A549 (cell line): ENCODE measurements at regions not wholly inside any gene's neighbourhood (a gene's known extent, or its start where the extent isn't known, plus 50 kb on each side); places are given as distances from the start of the nearest gene placed in this dataset.

Experiments
- ATAC-seq, 2 experiments: fragments of 200-7000 bp in 1 of 2; fragments of >200 bp in 1 of 2; cut with Nextera tagmentation in 1 of 2; cut with Tn5 transposase in 1 of 2; 3 replicates each; pipeline versions ENCODE4 v1.8.0 to v1.9.1; 2018 to 2020; ENCODE audit warnings: mild to moderate bottlenecking in 1 of 2, moderate library complexity in 1 of 2
- CTCF ChIA-PET: fragments of 300-600 bp; sonication (Branson Sonifier 250); formaldehyde crosslinking; extraction: SDS; loops from one replicate; lab custom pipeline; 2021; ENCODE audit warnings: antibody characterized with exemption, inconsistent platforms; lab: Yijun Ruan, JAX
- POLR2A ChIA-PET: fragments of 350-600 bp; formaldehyde crosslinking; extraction: SDS; loops from one replicate; lab custom pipeline; 2021; ENCODE audit warnings: antibody characterized with exemption, inconsistent platforms; lab: Yijun Ruan, JAX
- DNase-seq, 2 experiments: peaks; one replicate each; pipeline versions ENCODE4 v3.0.0 to v3.0.0-alpha.2; 2011 to 2016; ENCODE audit warnings: low read depth in 1 of 2, low spot score in 1 of 2
- FAIRE-seq: peaks from 2 replicates; lab custom pipeline; 2011; peaks lifted over from hg19 to GRCh38; lab: Jason Lieb, UNC
- H3K27ac ChIP-seq, 2 experiments: fragments of >200 bp; sonication (Bioruptor Twin); formaldehyde crosslinking; 3 replicates each; pipeline ENCODE4 v1.5.1; 2016 to 2017
- H3K4me1 ChIP-seq: fragments of >200 bp; sonication (Bioruptor Twin); formaldehyde crosslinking; 3 replicates; pipeline ENCODE4 v1.6.1; 2016
- H3K4me2 ChIP-seq: fragments of >200 bp; sonication (Bioruptor Twin); formaldehyde crosslinking; 3 replicates; pipeline ENCODE4 v1.6.1; 2016
- H3K4me3 ChIP-seq: fragments of >200 bp; sonication (Bioruptor Twin); formaldehyde crosslinking; 3 replicates; pipeline ENCODE4 v1.5.1; 2016
- H3K9me3 ChIP-seq: fragments of >200 bp; sonication (Bioruptor Twin); formaldehyde crosslinking; 3 replicates; pipeline ENCODE4 v1.6.1; 2016
- CBX8 ChIP-seq: fragments of 200-600 bp; sonication (generic); IDR thresholded peaks from 2 replicates; pipeline ENCODE4 v1.6.1; 2016
- CEBPB ChIP-seq, 2 experiments: fragments of >200 bp in 1 of 2; sonication (Bioruptor Twin) in 1 of 2; formaldehyde crosslinking in 1 of 2; IDR thresholded peaks; 2 replicates each; pipeline ENCODE4 v1.6.1; 2012 to 2016
- CHD2 ChIP-seq: fragments of 150-350 bp; IDR thresholded peaks from 2 replicates; pipeline ENCODE4 v1.6.1; 2014; ENCODE audit warnings: low read length; ENCODE audit not compliant: partially characterized antibody
- CHD4 ChIP-seq: fragments of 200-600 bp; sonication (generic); IDR thresholded peaks from 2 replicates; pipeline ENCODE4 v1.6.1; 2016; ENCODE audit warnings: antibody characterized with exemption, mild to moderate bottlenecking, borderline replicate concordance
- GATA3 ChIP-seq: IDR thresholded peaks from 2 replicates; pipeline ENCODE4 v1.6.1; 2012; ENCODE audit warnings: borderline replicate concordance
- HOXB5 ChIP-seq: fragments of 250-450 bp; sonication (Bioruptor Pico); IDR thresholded peaks from 2 replicates; pipeline ENCODE4 v1.5.0; 2020; ENCODE audit warnings: mild to moderate bottlenecking, moderate library complexity
- JUNB ChIP-seq: fragments of >200 bp; sonication (Bioruptor Twin); formaldehyde crosslinking; IDR thresholded peaks from 2 replicates; pipeline ENCODE4 v1.6.1; 2016
- POLR2AphosphoS2 ChIP-seq: conservative IDR thresholded peaks from 2 replicates; pipeline ENCODE4 v1.6.1; 2012; ENCODE audit warnings: low read length, improper control_type of control experiment, inconsistent platforms
- RARB ChIP-seq: fragments of 250-450 bp; sonication (Bioruptor Pico); IDR thresholded peaks from 2 replicates; pipeline ENCODE4 v1.8.0; 2021; ENCODE audit warnings: mild to moderate bottlenecking, moderate library complexity
- RNF2 ChIP-seq: fragments of 200-600 bp; sonication (generic); IDR thresholded peaks from 2 replicates; pipeline ENCODE4 v1.6.1; 2016; ENCODE audit warnings: low read depth, mild to moderate bottlenecking, antibody characterized with exemption, moderate library complexity, borderline replicate concordance
- ZC3H11A ChIP-seq: fragments of 450-650 bp; IDR thresholded peaks from 2 replicates; pipeline ENCODE4 v1.6.1; 2014; ENCODE audit warnings: antibody characterized with exemption, mild to moderate bottlenecking
- ZFP36 ChIP-seq: fragments of 450-650 bp; IDR thresholded peaks from 2 replicates; pipeline ENCODE4 v1.6.1; 2014; ENCODE audit warnings: borderline replicate concordance; ENCODE audit not compliant: partially characterized antibody
- ZSCAN20 ChIP-seq: fragments of 250-450 bp; sonication (Bioruptor Pico); IDR thresholded peaks from 2 replicates; pipeline ENCODE4 v1.8.0; 2022; ENCODE audit warnings: mild to moderate bottlenecking, moderate library complexity
- WGBS: methylation state at CpG from one replicate; pipeline ENCODE4 v1.1.6; 2017; ENCODE audit errors: missing lambda C conversion rate; 5-methylcytosine and 5-hydroxymethylcytosine counted together
- TF ChIP-seq, protein P1 (sequence below): IDR thresholded peaks from 2 replicates; pipeline ENCODE4 v1.6.1; 2012; ENCODE audit warnings: low read depth, borderline replicate concordance
- TF ChIP-seq, protein P2 (sequence below): fragments of 450-650 bp; IDR thresholded peaks from 2 replicates; pipeline ENCODE4 v1.6.1; 2014; ENCODE audit warnings: antibody characterized with exemption
- TF ChIP-seq, protein P3 (sequence below): fragments of 200-600 bp; sonication (generic); IDR thresholded peaks from 2 replicates; pipeline ENCODE4 v1.6.1; 2016; ENCODE audit warnings: antibody characterized with exemption, mild to moderate bottlenecking, moderate library complexity
- TF ChIP-seq, protein P4 (sequence below): fragments of >200 bp; sonication (Bioruptor Twin); formaldehyde crosslinking; IDR thresholded peaks from 2 replicates; pipeline ENCODE4 v1.6.1; 2016
- TF ChIP-seq, protein P5 (sequence below): IDR thresholded peaks from 2 replicates; pipeline ENCODE4 v1.6.1; 2012

DNA sequence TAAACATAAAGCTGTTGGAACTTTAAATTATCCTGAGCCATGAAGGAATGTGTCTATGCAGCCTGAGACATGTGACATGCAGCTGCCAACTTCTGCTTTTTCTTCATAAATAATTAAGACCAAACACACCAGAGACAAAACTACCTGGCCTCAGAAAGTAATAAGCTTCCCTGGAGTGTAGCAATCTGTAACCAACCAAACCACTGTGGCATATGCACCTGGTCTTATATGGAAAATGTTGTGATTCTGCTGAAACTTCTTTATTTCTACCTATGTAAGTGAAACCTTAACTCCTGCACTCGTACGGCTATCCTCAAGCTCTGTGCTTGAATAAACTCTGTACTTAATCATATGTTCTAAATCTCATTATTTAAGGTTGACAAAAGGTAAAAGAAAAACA is 515.0 kb downstream of the TMEM182 start:
- DNase-seq = no peak
- CTCF ChIA-PET = no interaction called here
- POLR2A ChIA-PET = no interaction called here
- no peak for ATAC-seq
- H3K4me1 ChIP-seq = no peaks in the 10 kb centered on the region
- H3K27ac ChIP-seq = no peak overlapping the region
- FAIRE-seq = no peak
- H3K4me3 ChIP-seq = no peak overlapping the region
- 3% methylated on average over 2 of the region's 2 CpGs for WGBS
- no peaks in the 10 kb centered on the region for H3K9me3 ChIP-seq
- H3K4me2 ChIP-seq = no peak overlapping the region
- TF ChIP-seq ZFP36 (no peak), RNF2 (no peak), JUNB (no peak)
- TF ChIP-seq, protein P1, sequence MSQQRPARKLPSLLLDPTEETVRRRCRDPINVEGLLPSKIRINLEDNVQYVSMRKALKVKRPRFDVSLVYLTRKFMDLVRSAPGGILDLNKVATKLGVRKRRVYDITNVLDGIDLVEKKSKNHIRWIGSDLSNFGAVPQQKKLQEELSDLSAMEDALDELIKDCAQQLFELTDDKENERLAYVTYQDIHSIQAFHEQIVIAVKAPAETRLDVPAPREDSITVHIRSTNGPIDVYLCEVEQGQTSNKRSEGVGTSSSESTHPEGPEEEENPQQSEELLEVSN = no peak
- TF ChIP-seq, protein P2, sequence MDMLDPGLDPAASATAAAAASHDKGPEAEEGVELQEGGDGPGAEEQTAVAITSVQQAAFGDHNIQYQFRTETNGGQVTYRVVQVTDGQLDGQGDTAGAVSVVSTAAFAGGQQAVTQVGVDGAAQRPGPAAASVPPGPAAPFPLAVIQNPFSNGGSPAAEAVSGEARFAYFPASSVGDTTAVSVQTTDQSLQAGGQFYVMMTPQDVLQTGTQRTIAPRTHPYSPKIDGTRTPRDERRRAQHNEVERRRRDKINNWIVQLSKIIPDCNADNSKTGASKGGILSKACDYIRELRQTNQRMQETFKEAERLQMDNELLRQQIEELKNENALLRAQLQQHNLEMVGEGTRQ = no peak

DNA sequence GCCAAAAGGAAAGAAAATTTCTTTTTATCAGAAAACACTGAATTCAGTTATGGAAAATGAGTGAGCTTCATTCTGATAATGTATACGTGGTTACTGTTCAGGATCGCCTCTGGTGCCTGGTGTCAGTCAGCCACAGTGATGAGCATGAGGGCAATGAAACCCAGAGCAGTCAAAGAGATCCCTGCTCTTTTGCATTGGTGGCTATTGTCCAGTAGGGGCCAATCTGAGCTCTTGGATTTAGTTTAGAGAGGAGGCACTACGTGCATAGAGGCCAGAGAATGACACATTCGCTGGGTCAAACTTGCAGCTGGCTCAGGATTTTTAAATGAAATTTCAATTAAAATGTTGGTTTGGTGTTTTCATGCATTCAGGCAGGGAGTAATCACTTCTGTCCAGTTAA is 522.9 kb downstream of the TMEM182 start:
- no peaks in the 10 kb centered on the region for H3K9me3 ChIP-seq
- DNase-seq (no peak), ATAC-seq (no peak), FAIRE-seq (no peak)
- WGBS = 1% methylated on average over 4 of the region's 4 CpGs
- no peak overlapping the region for H3K4me2 ChIP-seq
- ChIA-PET POLR2A (no interaction called here), CTCF (no interaction called here)
- no peaks in the 10 kb centered on the region for H3K4me1 ChIP-seq
- no peak overlapping the region for H3K4me3 ChIP-seq
- no peak for TF ChIP-seq HOXB5
- no peak for TF ChIP-seq CHD2
- no peak for TF ChIP-seq RARB (CRISPR knock-in tag)
- H3K27ac ChIP-seq = no peak overlapping the region

DNA sequence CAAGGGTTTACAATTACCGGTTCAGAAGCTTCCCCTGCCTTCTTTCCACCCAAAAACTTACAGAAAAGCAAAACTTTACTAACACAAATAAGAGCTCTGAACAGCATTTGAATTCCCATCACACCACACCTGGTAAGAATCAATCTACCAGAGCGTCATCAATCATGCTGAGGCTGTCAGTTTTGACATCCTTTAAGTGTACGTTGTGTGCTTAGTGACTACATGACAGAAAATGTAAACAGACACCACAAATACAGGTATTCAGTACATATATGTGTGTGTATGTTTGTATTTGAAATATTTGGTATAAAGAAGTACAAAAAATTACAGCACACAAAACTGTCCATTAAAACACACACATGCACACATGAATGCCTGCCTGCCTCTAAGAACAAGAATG is 523.5 kb downstream of the TMEM182 start:
- TF ChIP-seq CHD4 (no peak), ZC3H11A (no peak), GATA3 (no peak), CBX8 (no peak), ZSCAN20 (no peak), CEBPB (IDR thresholded peaks at IDR 0.05) (no peak), POLR2AphosphoS2 (no peak)
- TF ChIP-seq, protein P1 = no peak
- TF ChIP-seq, protein P3, sequence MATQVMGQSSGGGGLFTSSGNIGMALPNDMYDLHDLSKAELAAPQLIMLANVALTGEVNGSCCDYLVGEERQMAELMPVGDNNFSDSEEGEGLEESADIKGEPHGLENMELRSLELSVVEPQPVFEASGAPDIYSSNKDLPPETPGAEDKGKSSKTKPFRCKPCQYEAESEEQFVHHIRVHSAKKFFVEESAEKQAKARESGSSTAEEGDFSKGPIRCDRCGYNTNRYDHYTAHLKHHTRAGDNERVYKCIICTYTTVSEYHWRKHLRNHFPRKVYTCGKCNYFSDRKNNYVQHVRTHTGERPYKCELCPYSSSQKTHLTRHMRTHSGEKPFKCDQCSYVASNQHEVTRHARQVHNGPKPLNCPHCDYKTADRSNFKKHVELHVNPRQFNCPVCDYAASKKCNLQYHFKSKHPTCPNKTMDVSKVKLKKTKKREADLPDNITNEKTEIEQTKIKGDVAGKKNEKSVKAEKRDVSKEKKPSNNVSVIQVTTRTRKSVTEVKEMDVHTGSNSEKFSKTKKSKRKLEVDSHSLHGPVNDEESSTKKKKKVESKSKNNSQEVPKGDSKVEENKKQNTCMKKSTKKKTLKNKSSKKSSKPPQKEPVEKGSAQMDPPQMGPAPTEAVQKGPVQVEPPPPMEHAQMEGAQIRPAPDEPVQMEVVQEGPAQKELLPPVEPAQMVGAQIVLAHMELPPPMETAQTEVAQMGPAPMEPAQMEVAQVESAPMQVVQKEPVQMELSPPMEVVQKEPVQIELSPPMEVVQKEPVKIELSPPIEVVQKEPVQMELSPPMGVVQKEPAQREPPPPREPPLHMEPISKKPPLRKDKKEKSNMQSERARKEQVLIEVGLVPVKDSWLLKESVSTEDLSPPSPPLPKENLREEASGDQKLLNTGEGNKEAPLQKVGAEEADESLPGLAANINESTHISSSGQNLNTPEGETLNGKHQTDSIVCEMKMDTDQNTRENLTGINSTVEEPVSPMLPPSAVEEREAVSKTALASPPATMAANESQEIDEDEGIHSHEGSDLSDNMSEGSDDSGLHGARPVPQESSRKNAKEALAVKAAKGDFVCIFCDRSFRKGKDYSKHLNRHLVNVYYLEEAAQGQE = no peak
- TF ChIP-seq, protein P4, sequence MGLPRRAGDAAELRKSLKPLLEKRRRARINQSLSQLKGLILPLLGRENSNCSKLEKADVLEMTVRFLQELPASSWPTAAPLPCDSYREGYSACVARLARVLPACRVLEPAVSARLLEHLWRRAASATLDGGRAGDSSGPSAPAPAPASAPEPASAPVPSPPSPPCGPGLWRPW = no peak
- TF ChIP-seq, protein P5, sequence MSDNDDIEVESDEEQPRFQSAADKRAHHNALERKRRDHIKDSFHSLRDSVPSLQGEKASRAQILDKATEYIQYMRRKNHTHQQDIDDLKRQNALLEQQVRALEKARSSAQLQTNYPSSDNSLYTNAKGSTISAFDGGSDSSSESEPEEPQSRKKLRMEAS = no peak
- H3K4me2 ChIP-seq = no peak overlapping the region
- CTCF ChIA-PET = no interaction called here
- POLR2A ChIA-PET = no interaction called here
- 0% methylated on average over 3 of the region's 3 CpGs for WGBS
- no peak overlapping the region for H3K27ac ChIP-seq
- H3K4me1 ChIP-seq = no peaks in the 10 kb centered on the region
- no peak overlapping the region for H3K4me3 ChIP-seq
- no peak for DNase-seq
- no peak for ATAC-seq
- no peak for FAIRE-seq
- H3K9me3 ChIP-seq = no peaks in the 10 kb centered on the region
